ENCODE measurements at regions not wholly inside any gene's neighbourhood (a gene's known extent, or its start where the extent isn't known, plus 50 kb on each side); places are given as distances from the start of the nearest gene placed in this dataset.

DNA sequence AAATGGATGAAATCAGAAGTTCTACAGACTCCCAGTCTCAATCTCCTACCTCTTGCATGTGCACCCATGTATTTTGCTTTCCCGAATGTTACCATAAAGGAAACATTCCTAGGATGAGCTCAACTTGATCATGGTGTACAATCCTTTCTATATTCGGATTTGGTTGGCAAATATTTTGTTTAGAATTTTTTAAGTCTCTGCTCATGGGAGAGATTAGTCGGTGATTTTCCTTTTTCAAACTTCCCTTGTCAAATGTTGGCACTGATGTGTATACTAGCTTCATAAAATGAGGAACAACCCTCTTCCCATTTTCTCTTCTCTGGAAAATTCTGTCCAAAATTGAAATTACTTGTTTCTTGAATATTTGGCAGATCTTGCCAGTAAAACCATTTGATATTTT, 317.6 kb upstream of the RASGRP1 start:
- DNase-seq (ENCODE audit: low spot score) (no peak), FAIRE-seq (no peak), ATAC-seq (no peak)
- 21% methylated on average over 3 of the region's 3 CpGs for WGBS (ENCODE audit: low lambda C conversion rate)
- Histone ChIP-seq H3K4me2 (ENCODE audit: low read depth, low read length) (no peak overlapping the region), H4K20me1 (ENCODE audit: insufficient read depth, low read length) (no peaks in the 10 kb centered on the region), H3K4me1 (ENCODE audit: insufficient read depth, low read length) (peaks cover 20% of the 10 kb centered on the region), H2AFZ (ENCODE audit: low read length) (no peak overlapping the region), H3K36me3 (replicated peaks in 1 of 2; ENCODE audit: control insufficient read depth in 1 of 2, insufficient read depth in 2 of 2, low read length in 2 of 2) (no peaks in the 10 kb centered on the region), H3K9ac (ENCODE audit: insufficient read depth, low read depth, low read length) (no peak overlapping the region), H3K9me3 (ENCODE audit: low read length) (no peaks in the 10 kb centered on the region), H3K4me3 (replicated peaks in 1 of 3; ENCODE audit: insufficient read depth in 1 of 3, low read depth in 2 of 3, low read length in 3 of 3) (no peak overlapping the region), H3K27ac (ENCODE audit: extremely low read length, insufficient read depth, low read length) (no peak overlapping the region), H3K27me3 (ENCODE audit: control insufficient read depth in 1 of 2, insufficient read depth in 2 of 2, low read length in 2 of 2) (no peaks in the 10 kb centered on the region), H3K79me2 (ENCODE audit: insufficient read depth, low read length) (no peaks in the 10 kb centered on the region)
- intact Hi-C loops (cut with micrococcal nuclease; ENCODE audit: unreplicated experiment) (no loop called here), in situ Hi-C loops (cut with HindIII; ENCODE audit: extremely low pct_ligation_motif_present, low pct_unique_long_range_greater_than_20kb) (no loop called here)
- BruUV-seq (replicated peaks): no TSS peak
- ChIA-PET POLR2A (no interaction called here), CTCF (ENCODE audit: low intra/inter-chr PET ratio, low total read pairs) (no interaction called here)
- TF ChIP-seq, protein P1, sequence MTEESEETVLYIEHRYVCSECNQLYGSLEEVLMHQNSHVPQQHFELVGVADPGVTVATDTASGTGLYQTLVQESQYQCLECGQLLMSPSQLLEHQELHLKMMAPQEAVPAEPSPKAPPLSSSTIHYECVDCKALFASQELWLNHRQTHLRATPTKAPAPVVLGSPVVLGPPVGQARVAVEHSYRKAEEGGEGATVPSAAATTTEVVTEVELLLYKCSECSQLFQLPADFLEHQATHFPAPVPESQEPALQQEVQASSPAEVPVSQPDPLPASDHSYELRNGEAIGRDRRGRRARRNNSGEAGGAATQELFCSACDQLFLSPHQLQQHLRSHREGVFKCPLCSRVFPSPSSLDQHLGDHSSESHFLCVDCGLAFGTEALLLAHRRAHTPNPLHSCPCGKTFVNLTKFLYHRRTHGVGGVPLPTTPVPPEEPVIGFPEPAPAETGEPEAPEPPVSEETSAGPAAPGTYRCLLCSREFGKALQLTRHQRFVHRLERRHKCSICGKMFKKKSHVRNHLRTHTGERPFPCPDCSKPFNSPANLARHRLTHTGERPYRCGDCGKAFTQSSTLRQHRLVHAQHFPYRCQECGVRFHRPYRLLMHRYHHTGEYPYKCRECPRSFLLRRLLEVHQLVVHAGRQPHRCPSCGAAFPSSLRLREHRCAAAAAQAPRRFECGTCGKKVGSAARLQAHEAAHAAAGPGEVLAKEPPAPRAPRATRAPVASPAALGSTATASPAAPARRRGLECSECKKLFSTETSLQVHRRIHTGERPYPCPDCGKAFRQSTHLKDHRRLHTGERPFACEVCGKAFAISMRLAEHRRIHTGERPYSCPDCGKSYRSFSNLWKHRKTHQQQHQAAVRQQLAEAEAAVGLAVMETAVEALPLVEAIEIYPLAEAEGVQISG (CRISPR knock-in tag; IDR thresholded peaks at IDR 0.05): no peak
- TF ChIP-seq ZNF713 (CRISPR knock-in tag; IDR thresholded peaks at IDR 0.05) (no peak), NFE2L2 (IDR thresholded peaks at IDR 0.05; ENCODE audit: low read length) (no peak), ZNF766 (CRISPR knock-in tag; IDR thresholded peaks at IDR 0.05; ENCODE audit: borderline replicate concordance) (no peak), PHB2 (IDR thresholded peaks at IDR 0.05; ENCODE audit: partially characterized antibody) (no peak), STAT5B (CRISPR knock-in tag; IDR thresholded peaks at IDR 0.05) (no peak), ZNF510 (CRISPR knock-in tag; IDR thresholded peaks at IDR 0.05; ENCODE audit: low read depth) (no peak), ZNF660 (CRISPR knock-in tag; IDR thresholded peaks at IDR 0.05; ENCODE audit: borderline replicate concordance, low read depth) (no peak), TRIM24 (CRISPR knock-in tag; IDR thresholded peaks at IDR 0.05) (no peak), FOXC1 (CRISPR knock-in tag; IDR thresholded peaks at IDR 0.05; ENCODE audit: borderline replicate concordance) (no peak), SNAI1 (CRISPR knock-in tag; IDR thresholded peaks at IDR 0.05; ENCODE audit: borderline replicate concordance) (no peak), KLF11 (CRISPR knock-in tag; IDR thresholded peaks at IDR 0.05) (no peak)
- TF ChIP-seq, protein P2, sequence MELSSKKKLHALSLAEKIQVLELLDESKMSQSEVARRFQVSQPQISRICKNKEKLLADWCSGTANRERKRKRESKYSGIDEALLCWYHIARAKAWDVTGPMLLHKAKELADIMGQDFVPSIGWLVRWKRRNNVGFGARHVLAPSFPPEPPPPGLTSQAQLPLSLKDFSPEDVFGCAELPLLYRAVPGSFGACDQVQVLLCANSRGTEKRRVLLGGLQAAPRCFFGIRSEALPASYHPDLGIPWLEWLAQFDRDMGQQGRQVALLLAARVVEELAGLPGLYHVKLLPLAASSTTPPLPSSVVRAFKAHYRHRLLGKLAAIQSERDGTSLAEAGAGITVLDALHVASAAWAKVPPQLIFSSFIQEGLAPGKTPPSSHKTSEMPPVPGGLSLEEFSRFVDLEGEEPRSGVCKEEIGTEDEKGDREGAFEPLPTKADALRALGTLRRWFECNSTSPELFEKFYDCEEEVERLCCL (CRISPR knock-in tag; IDR thresholded peaks at IDR 0.05; ENCODE audit: borderline replicate concordance): no peak
- TF ChIP-seq, protein P3, sequence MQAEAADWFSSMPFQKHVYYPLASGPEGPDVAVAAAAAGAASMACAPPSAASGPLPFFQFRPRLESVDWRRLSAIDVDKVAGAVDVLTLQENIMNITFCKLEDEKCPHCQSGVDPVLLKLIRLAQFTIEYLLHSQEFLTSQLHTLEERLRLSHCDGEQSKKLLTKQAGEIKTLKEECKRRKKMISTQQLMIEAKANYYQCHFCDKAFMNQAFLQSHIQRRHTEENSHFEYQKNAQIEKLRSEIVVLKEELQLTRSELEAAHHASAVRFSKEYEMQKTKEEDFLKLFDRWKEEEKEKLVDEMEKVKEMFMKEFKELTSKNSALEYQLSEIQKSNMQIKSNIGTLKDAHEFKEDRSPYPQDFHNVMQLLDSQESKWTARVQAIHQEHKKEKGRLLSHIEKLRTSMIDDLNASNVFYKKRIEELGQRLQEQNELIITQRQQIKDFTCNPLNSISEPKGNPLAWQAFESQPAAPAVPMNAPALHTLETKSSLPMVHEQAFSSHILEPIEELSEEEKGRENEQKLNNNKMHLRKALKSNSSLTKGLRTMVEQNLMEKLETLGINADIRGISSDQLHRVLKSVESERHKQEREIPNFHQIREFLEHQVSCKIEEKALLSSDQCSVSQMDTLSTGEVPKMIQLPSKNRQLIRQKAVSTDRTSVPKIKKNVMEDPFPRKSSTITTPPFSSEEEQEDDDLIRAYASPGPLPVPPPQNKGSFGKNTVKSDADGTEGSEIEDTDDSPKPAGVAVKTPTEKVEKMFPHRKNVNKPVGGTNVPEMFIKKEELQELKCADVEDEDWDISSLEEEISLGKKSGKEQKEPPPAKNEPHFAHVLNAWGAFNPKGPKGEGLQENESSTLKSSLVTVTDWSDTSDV (CRISPR knock-in tag; IDR thresholded peaks at IDR 0.05): no peak
